CD4-positive, alpha-beta T cell (primary cell): ENCODE measurements at regions not wholly inside any gene's neighbourhood (a gene's known extent, or its start where the extent isn't known, plus 50 kb on each side); places are given as distances from the start of the nearest gene placed in this dataset.

Experiments used
- ATAC-seq: fragments of 200-7000 bp; cut with Tn5 transposase; one replicate; pipeline ENCODE4 v1.10.0; 2022; ENCODE audit warnings: mild to moderate bottlenecking; ENCODE audit not compliant: poor library complexity
- CTCF ChIA-PET: fragments of 350-600 bp; sonication (Branson Sonifier 250); formaldehyde crosslinking; loops from one replicate; lab custom pipeline; 2021; ENCODE audit warnings: antibody characterized with exemption, inconsistent platforms; lab: Charles Lee
- POLR2A ChIA-PET: fragments of 350-600 bp; sonication (Branson Sonifier 250); formaldehyde crosslinking; loops from one replicate; lab custom pipeline; 2021; ENCODE audit warnings: antibody characterized with exemption, inconsistent platforms; lab: Charles Lee
- DNase-seq, 14 experiments: peaks; one replicate each; pipeline ENCODE4 v3.0.0-alpha.2; 2013 to 2020; ENCODE audit warnings: mixed read lengths in 2 of 14
- H3K27ac ChIP-seq, 2 donors: one replicate each; pipeline versions ENCODE4 v1.5.1 to v1.7.0; 2013; ENCODE audit warnings: low read length in 2 of 2, low read depth in 1 of 2, mild to moderate bottlenecking in 1 of 2
- H3K27me3 ChIP-seq, 2 experiments: 1 replicate in 1 of 2; 2 replicates in 1 of 2; pipeline versions ENCODE4 v1.6.1 to v1.7.0; 2013; ENCODE audit warnings: low read length in 2 of 2, control low read depth in 1 of 2, mild to moderate bottlenecking in 1 of 2, moderate library complexity in 1 of 2; ENCODE audit not compliant: insufficient read depth in 2 of 2, control insufficient read depth in 1 of 2
- H3K36me3 ChIP-seq: one replicate; pipeline ENCODE4 v1.6.1; 2013; ENCODE audit warnings: low read length, control low read depth; ENCODE audit not compliant: insufficient read depth
- H3K4me1 ChIP-seq: one replicate; pipeline ENCODE4 v1.6.1; 2013; ENCODE audit warnings: low read length, control low read depth; ENCODE audit not compliant: insufficient read depth
- H3K4me3 ChIP-seq: one replicate; pipeline ENCODE4 v1.5.1; 2013; ENCODE audit warnings: mild to moderate bottlenecking, low read length, moderate library complexity
- H3K9me3 ChIP-seq, 2 experiments: 1 replicate in 1 of 2; 2 replicates in 1 of 2; pipeline versions ENCODE4 v1.6.1 to v1.7.0; 2013; ENCODE audit warnings: low read length in 2 of 2, mild to moderate bottlenecking in 2 of 2, control low read depth in 1 of 2, moderate library complexity in 1 of 2; ENCODE audit not compliant: control insufficient read depth in 1 of 2, insufficient read depth in 1 of 2
- H3K27ac Mint-ChIP-seq: one replicate; pipeline ENCODE4 v1.8.0; 2020; ENCODE audit warnings: mixed read lengths
- H3K27me3 Mint-ChIP-seq: one replicate; pipeline ENCODE4 v1.8.0; 2021; ENCODE audit warnings: mixed read lengths
- H3K36me3 Mint-ChIP-seq: one replicate; pipeline ENCODE4 v1.8.0; 2021; ENCODE audit warnings: low read depth, mixed read lengths
- H3K4me1 Mint-ChIP-seq: one replicate; pipeline ENCODE4 v1.8.0; 2021; ENCODE audit warnings: low read depth, mixed read lengths
- H3K4me3 Mint-ChIP-seq: one replicate; pipeline ENCODE4 v1.8.0; 2020; ENCODE audit warnings: mild to moderate bottlenecking, mixed read lengths
- H3K9me3 Mint-ChIP-seq: one replicate; pipeline ENCODE4 v1.8.0; 2020; ENCODE audit warnings: mixed read lengths
- intact Hi-C, 2 experiments: fragments of 100-400 bp; cut with DNase I in 1 of 2; cut with micrococcal nuclease in 1 of 2; formaldehyde crosslinking; loops; one replicate each; pipeline versions ENCODE4 v1.15.1 to v1.9.0; 2023 to 2025; cut with DNase I, micrococcal nuclease
- TF ChIP-seq, protein P1 (sequence below): fragments of 200-600 bp; IDR thresholded peaks from one replicate; pipeline ENCODE4 v1.8.0; 2022; ENCODE audit warnings: antibody characterized with exemption, mild to moderate bottlenecking

- Histone ChIP-seq H3K9me3 (no peaks in the 10 kb centered on the region), H3K27me3 (no peaks in the 10 kb centered on the region), H3K4me1 (no peaks in the 10 kb centered on the region), H3K36me3 (no peaks in the 10 kb centered on the region), H3K27ac (no peak overlapping the region), H3K4me3 (no peak overlapping the region)
- H3K4me1 Mint-ChIP-seq: no peaks in the 10 kb centered on the region
- no peak overlapping the region for H3K27ac Mint-ChIP-seq
- CTCF ChIA-PET: no interaction called here
- TF ChIP-seq, protein P1, sequence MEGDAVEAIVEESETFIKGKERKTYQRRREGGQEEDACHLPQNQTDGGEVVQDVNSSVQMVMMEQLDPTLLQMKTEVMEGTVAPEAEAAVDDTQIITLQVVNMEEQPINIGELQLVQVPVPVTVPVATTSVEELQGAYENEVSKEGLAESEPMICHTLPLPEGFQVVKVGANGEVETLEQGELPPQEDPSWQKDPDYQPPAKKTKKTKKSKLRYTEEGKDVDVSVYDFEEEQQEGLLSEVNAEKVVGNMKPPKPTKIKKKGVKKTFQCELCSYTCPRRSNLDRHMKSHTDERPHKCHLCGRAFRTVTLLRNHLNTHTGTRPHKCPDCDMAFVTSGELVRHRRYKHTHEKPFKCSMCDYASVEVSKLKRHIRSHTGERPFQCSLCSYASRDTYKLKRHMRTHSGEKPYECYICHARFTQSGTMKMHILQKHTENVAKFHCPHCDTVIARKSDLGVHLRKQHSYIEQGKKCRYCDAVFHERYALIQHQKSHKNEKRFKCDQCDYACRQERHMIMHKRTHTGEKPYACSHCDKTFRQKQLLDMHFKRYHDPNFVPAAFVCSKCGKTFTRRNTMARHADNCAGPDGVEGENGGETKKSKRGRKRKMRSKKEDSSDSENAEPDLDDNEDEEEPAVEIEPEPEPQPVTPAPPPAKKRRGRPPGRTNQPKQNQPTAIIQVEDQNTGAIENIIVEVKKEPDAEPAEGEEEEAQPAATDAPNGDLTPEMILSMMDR: no peak
- H3K9me3 Mint-ChIP-seq: no peaks in the 10 kb centered on the region
- ATAC-seq (no peak), DNase-seq (no peak)
- intact Hi-C loops: no loop called here
- POLR2A ChIA-PET: no interaction called here
- no peaks in the 10 kb centered on the region for H3K27me3 Mint-ChIP-seq
- H3K4me3 Mint-ChIP-seq: no peak overlapping the region
- no peaks in the 10 kb centered on the region for H3K36me3 Mint-ChIP-seq
These were observed 79.3 kb upstream of the KCNK12 start for GRCh38 chr2:47650001-47650535.

- DNase-seq (no peak), ATAC-seq (no peak)
- TF ChIP-seq, protein P1: no peak
- H3K9me3 Mint-ChIP-seq: no peaks in the 10 kb centered on the region
- H3K4me1 ChIP-seq: no peaks in the 10 kb centered on the region
- H3K27ac ChIP-seq: no peak overlapping the region
- H3K36me3 ChIP-seq: no peaks in the 10 kb centered on the region
- H3K27me3 ChIP-seq: no peaks in the 10 kb centered on the region
- no peaks in the 10 kb centered on the region for H3K9me3 ChIP-seq
- H3K4me3 ChIP-seq: no peak overlapping the region
- no peaks in the 10 kb centered on the region for H3K4me1 Mint-ChIP-seq
- no peaks in the 10 kb centered on the region for H3K36me3 Mint-ChIP-seq
- no peak overlapping the region for H3K27ac Mint-ChIP-seq
- ChIA-PET POLR2A (no interaction called here), CTCF (interaction anchor here (0.5 kb wide), 1 partner anchor 172 kb away, joined by 3 read pairs; no protein-coding TSS in a partner anchor)
- intact Hi-C loops: no loop called here
- H3K4me3 Mint-ChIP-seq: no peak overlapping the region
- H3K27me3 Mint-ChIP-seq: no peaks in the 10 kb centered on the region
These were observed 74.5 kb upstream of the KCNK12 start for GRCh38 chr2:47645246-47645645.

DNA sequence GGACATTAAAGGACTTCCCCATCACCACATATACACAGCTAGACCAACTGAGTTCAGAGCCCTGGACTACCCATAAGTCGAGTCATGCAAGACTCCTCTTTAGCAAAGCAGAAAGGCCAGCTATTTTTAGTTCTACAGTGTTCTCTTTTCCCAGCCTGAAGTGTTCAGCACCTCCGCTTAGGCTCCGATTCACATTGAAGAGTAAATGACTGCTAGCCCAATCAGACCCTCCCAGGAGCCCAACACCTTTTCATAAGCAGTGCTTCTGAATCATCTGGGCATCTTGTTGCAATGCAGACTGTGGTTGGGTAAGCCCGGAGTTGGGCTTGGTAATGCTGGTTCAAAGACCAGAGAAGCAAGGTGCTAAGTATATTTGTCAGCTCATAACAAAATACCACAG, 73.6 kb upstream of the KCNK12 start:
- ChIA-PET CTCF (no interaction called here), POLR2A (no interaction called here)
- Histone ChIP-seq H3K36me3 (no peaks in the 10 kb centered on the region), H3K4me3 (no peak overlapping the region), H3K27me3 (no peaks in the 10 kb centered on the region), H3K4me1 (no peaks in the 10 kb centered on the region), H3K27ac (no peak overlapping the region), H3K9me3 (no peaks in the 10 kb centered on the region)
- H3K27me3 Mint-ChIP-seq: no peaks in the 10 kb centered on the region
- no peak for DNase-seq
- intact Hi-C loops: no loop called here
- TF ChIP-seq, protein P1: no peak
- H3K4me1 Mint-ChIP-seq: no peaks in the 10 kb centered on the region
- no peak for ATAC-seq
- H3K4me3 Mint-ChIP-seq: no peak overlapping the region
- no peaks in the 10 kb centered on the region for H3K9me3 Mint-ChIP-seq
- H3K27ac Mint-ChIP-seq: no peak overlapping the region
- H3K36me3 Mint-ChIP-seq: no peaks in the 10 kb centered on the region
